Mesendoderm (in vitro differentiated cells): ENCODE measurements at regions not wholly inside any gene's neighbourhood (a gene's known extent, or its start where the extent isn't known, plus 50 kb on each side); places are given as distances from the start of the nearest gene placed in this dataset.

ENCODE experiments used
- DNase-seq: peaks from one replicate; pipeline ENCODE4 v3.0.0; 2013
- H2AK5ac ChIP-seq: 2 replicates; pipeline ENCODE4 v1.6.1; 2013; ENCODE audit warnings: low read length, inconsistent platforms
- H2BK120ac ChIP-seq: 2 replicates; pipeline ENCODE4 v1.6.1; 2013; ENCODE audit warnings: low read depth, mild to moderate bottlenecking, low read length, moderate library complexity, mixed read lengths
- H2BK15ac ChIP-seq: replicated peaks from 2 replicates; pipeline ENCODE4 v1.6.1; 2013; ENCODE audit warnings: low read depth, mild to moderate bottlenecking, moderate library complexity
- H2BK5ac ChIP-seq: 2 replicates; pipeline ENCODE4 v1.6.1; 2013; ENCODE audit warnings: low read length, inconsistent platforms
- H3K18ac ChIP-seq: 2 replicates; pipeline ENCODE4 v1.6.1; 2013; ENCODE audit warnings: mild to moderate bottlenecking, low read length, mixed read lengths
- H3K23ac ChIP-seq: one replicate; pipeline ENCODE4 v1.6.1; 2013; ENCODE audit warnings: low read length
- H3K27ac ChIP-seq: 2 replicates; pipeline ENCODE4 v1.5.1; 2013; ENCODE audit warnings: low read depth, mild to moderate bottlenecking, inconsistent platforms, low read length, moderate library complexity
- H3K27me3 ChIP-seq: 2 replicates; pipeline ENCODE4 v1.6.1; 2013; ENCODE audit warnings: low read length, control low read depth, mild to moderate bottlenecking, inconsistent platforms; ENCODE audit not compliant: insufficient read depth, poor library complexity
- H3K36me3 ChIP-seq: 2 replicates; pipeline ENCODE4 v1.6.1; 2013; ENCODE audit warnings: low read length, inconsistent platforms; ENCODE audit not compliant: control insufficient read depth, insufficient read depth
- H3K4ac ChIP-seq: one replicate; pipeline ENCODE4 v1.6.1; 2013; ENCODE audit warnings: low read depth, mild to moderate bottlenecking, low read length, moderate library complexity
- H3K4me1 ChIP-seq: 2 replicates; pipeline ENCODE4 v1.6.1; 2013; ENCODE audit warnings: low read depth, low read length, inconsistent platforms; ENCODE audit not compliant: control insufficient read depth
- H3K4me2 ChIP-seq: 2 replicates; pipeline ENCODE4 v1.6.1; 2013; ENCODE audit warnings: low read length
- H3K4me3 ChIP-seq: 2 replicates; pipeline ENCODE4 v1.5.1; 2013; ENCODE audit warnings: mild to moderate bottlenecking, low read length
- H3K56ac ChIP-seq: one replicate; pipeline ENCODE4 v1.6.1; 2013; ENCODE audit warnings: low read length
- H3K79me1 ChIP-seq: 2 replicates; pipeline ENCODE4 v1.6.1; 2013; ENCODE audit warnings: low read length, inconsistent platforms
- H3K79me2 ChIP-seq: 2 replicates; pipeline ENCODE4 v1.6.1; 2013; ENCODE audit warnings: mild to moderate bottlenecking, low read length; ENCODE audit not compliant: control insufficient read depth, insufficient read depth
- H3K9ac ChIP-seq: 2 replicates; pipeline ENCODE4 v1.6.1; 2013; ENCODE audit warnings: low read length, inconsistent platforms
- H4K5ac ChIP-seq: one replicate; pipeline ENCODE4 v1.6.1; 2013; ENCODE audit warnings: low read length
- H4K8ac ChIP-seq: one replicate; pipeline ENCODE4 v1.6.1; 2013; ENCODE audit warnings: low read depth, mild to moderate bottlenecking, control low read depth, low read length, moderate library complexity
- WGBS: extraction: QIAGEN DNeasy Blood & Tissue Kit; methylation state at CpG from one replicate; pipeline ENCODE4 v1.1.7; 2013; ENCODE audit warnings: low lambda C conversion rate, missing lambda C conversion rate; ENCODE audit not compliant: insufficient coverage; ENCODE audit errors: extremely low coverage; 5-methylcytosine and 5-hydroxymethylcytosine counted together

- H2BK120ac ChIP-seq, result no peak overlapping the region
- H3K79me1 ChIP-seq, result no peaks in the 10 kb centered on the region
- H2BK5ac ChIP-seq, result no peak overlapping the region
- no peaks in the 10 kb centered on the region for H3K79me2 ChIP-seq
- no CpG with 5 or more reads among the region's 4 CpGs for WGBS
- H3K9ac ChIP-seq, result no peak overlapping the region
- H3K4me3 ChIP-seq, result no peak overlapping the region
- H3K36me3 ChIP-seq, result no peaks in the 10 kb centered on the region
- no peak overlapping the region for H2BK15ac ChIP-seq
- no peak overlapping the region for H4K5ac ChIP-seq
- no peak overlapping the region for H3K27ac ChIP-seq
- no peak overlapping the region for H3K56ac ChIP-seq
- H3K27me3 ChIP-seq, result no peaks in the 10 kb centered on the region
- no peak for DNase-seq
- no peak overlapping the region for H3K4ac ChIP-seq
- no peak overlapping the region for H4K8ac ChIP-seq
- H3K4me1 ChIP-seq, result no peaks in the 10 kb centered on the region
- no peak overlapping the region for H3K4me2 ChIP-seq
- no peak overlapping the region for H3K23ac ChIP-seq
- H2AK5ac ChIP-seq, result no peak overlapping the region
- H3K18ac ChIP-seq, result no peak overlapping the region
These were observed 62.4 kb downstream of the SOX9 start for GRCh38 chr17:72183194-72183685.

GRCh38 chr17:72184805-72185204 is 64.0 kb downstream of the SOX9 start:
- Histone ChIP-seq H3K4ac (no peak overlapping the region), H3K27me3 (no peaks in the 10 kb centered on the region), H3K18ac (no peak overlapping the region), H3K4me1 (no peaks in the 10 kb centered on the region), H3K79me2 (no peaks in the 10 kb centered on the region), H3K4me3 (no peak overlapping the region), H4K5ac (no peak overlapping the region), H3K27ac (no peak overlapping the region), H3K23ac (no peak overlapping the region), H3K79me1 (no peaks in the 10 kb centered on the region), H4K8ac (no peak overlapping the region), H3K4me2 (no peak overlapping the region), H2AK5ac (no peak overlapping the region), H3K36me3 (no peaks in the 10 kb centered on the region), H2BK15ac (no peak overlapping the region), H3K9ac (no peak overlapping the region), H2BK120ac (no peak overlapping the region), H2BK5ac (no peak overlapping the region), H3K56ac (no peak overlapping the region)
- no CpG with 5 or more reads among the region's 6 CpGs for WGBS
- DNase-seq, result no peak

GRCh38 chr17:72185564-72185963 is 64.7 kb downstream of the SOX9 start:
- no peak overlapping the region for H2BK15ac ChIP-seq
- no peak overlapping the region for H2BK5ac ChIP-seq
- no peak overlapping the region for H3K56ac ChIP-seq
- no peak overlapping the region for H4K8ac ChIP-seq
- H3K4me1 ChIP-seq, result no peaks in the 10 kb centered on the region
- H3K27me3 ChIP-seq, result no peaks in the 10 kb centered on the region
- H3K9ac ChIP-seq, result no peak overlapping the region
- no peaks in the 10 kb centered on the region for H3K79me2 ChIP-seq
- no peak overlapping the region for H2BK120ac ChIP-seq
- H3K4me3 ChIP-seq, result no peak overlapping the region
- no peaks in the 10 kb centered on the region for H3K36me3 ChIP-seq
- no peak overlapping the region for H3K27ac ChIP-seq
- no peak overlapping the region for H3K4me2 ChIP-seq
- no peak overlapping the region for H2AK5ac ChIP-seq
- no peak overlapping the region for H3K23ac ChIP-seq
- H3K79me1 ChIP-seq, result no peaks in the 10 kb centered on the region
- no peak overlapping the region for H4K5ac ChIP-seq
- no peak overlapping the region for H3K18ac ChIP-seq
- H3K4ac ChIP-seq, result no peak overlapping the region
- DNase-seq, result no peak
- no CpG with 5 or more reads among the region's 8 CpGs for WGBS

- Histone ChIP-seq H3K18ac (no peak overlapping the region), H3K4me3 (no peak overlapping the region), H3K23ac (no peak overlapping the region), H3K4me2 (no peak overlapping the region), H3K56ac (no peak overlapping the region), H3K4me1 (no peaks in the 10 kb centered on the region), H3K4ac (no peak overlapping the region), H2BK5ac (no peak overlapping the region), H2BK15ac (no peak overlapping the region), H3K79me1 (no peaks in the 10 kb centered on the region), H3K27ac (no peak overlapping the region), H4K8ac (no peak overlapping the region), H4K5ac (no peak overlapping the region), H3K9ac (no peak overlapping the region), H2BK120ac (no peak overlapping the region), H3K27me3 (no peaks in the 10 kb centered on the region), H2AK5ac (no peak overlapping the region), H3K36me3 (no peaks in the 10 kb centered on the region), H3K79me2 (no peaks in the 10 kb centered on the region)
- WGBS, result no CpG with 5 or more reads among the region's 8 CpGs
- DNase-seq, result no peak
These were observed 66.7 kb downstream of the SOX9 start for GRCh38 chr17:72187556-72187955.

GRCh38 chr17:72188801-72189200 is 68.0 kb downstream of the SOX9 start:
- no peaks in the 10 kb centered on the region for H3K27me3 ChIP-seq
- H3K79me1 ChIP-seq, result no peaks in the 10 kb centered on the region
- H3K4me3 ChIP-seq, result no peak overlapping the region
- no peaks in the 10 kb centered on the region for H3K4me1 ChIP-seq
- no CpG with 5 or more reads among the region's 2 CpGs for WGBS
- no peak overlapping the region for H2AK5ac ChIP-seq
- H3K27ac ChIP-seq, result no peak overlapping the region
- H3K56ac ChIP-seq, result no peak overlapping the region
- H3K4me2 ChIP-seq, result no peak overlapping the region
- H3K79me2 ChIP-seq, result no peaks in the 10 kb centered on the region
- H4K5ac ChIP-seq, result no peak overlapping the region
- H4K8ac ChIP-seq, result no peak overlapping the region
- no peak overlapping the region for H2BK120ac ChIP-seq
- H3K9ac ChIP-seq, result no peak overlapping the region
- H3K36me3 ChIP-seq, result no peaks in the 10 kb centered on the region
- no peak overlapping the region for H2BK15ac ChIP-seq
- H3K4ac ChIP-seq, result no peak overlapping the region
- DNase-seq, result no peak
- H3K18ac ChIP-seq, result no peak overlapping the region
- H2BK5ac ChIP-seq, result no peak overlapping the region
- no peak overlapping the region for H3K23ac ChIP-seq

- Histone ChIP-seq H3K79me1 (no peaks in the 10 kb centered on the region), H4K5ac (no peak overlapping the region), H2BK120ac (no peak overlapping the region), H3K23ac (no peak overlapping the region), H3K27ac (no peak overlapping the region), H3K4me3 (no peak overlapping the region), H3K36me3 (no peaks in the 10 kb centered on the region), H3K56ac (no peak overlapping the region), H3K18ac (no peak overlapping the region), H4K8ac (no peak overlapping the region), H3K4ac (no peak overlapping the region), H2BK15ac (no peak overlapping the region), H3K4me2 (no peak overlapping the region), H2AK5ac (no peak overlapping the region), H3K27me3 (no peaks in the 10 kb centered on the region), H2BK5ac (no peak overlapping the region), H3K9ac (no peak overlapping the region), H3K79me2 (no peaks in the 10 kb centered on the region), H3K4me1 (no peaks in the 10 kb centered on the region)
- WGBS, result no CpG with 5 or more reads among the region's 5 CpGs
- DNase-seq, result no peak
These were observed 69.2 kb downstream of the SOX9 start for GRCh38 chr17:72189768-72190593.
